WTC11 (cell line): ENCODE measurements at regions not wholly inside any gene's neighbourhood (a gene's known extent, or its start where the extent isn't known, plus 50 kb on each side); places are given as distances from the start of the nearest gene placed in this dataset.
A peak's percentile ranks its signal among the peaks of the same experiment; 100 is the strongest.

ENCODE experiments used
- ATAC-seq: fragments of 200-7000 bp; cut with Tn5 transposase; 2 replicates; pipeline ENCODE4 v1.10.0; 2021; ENCODE audit warnings: mild to moderate bottlenecking, moderate library complexity
- CTCF ChIA-PET: fragments of 300-600 bp; sonication (Branson Sonifier 250); formaldehyde crosslinking; loops from one replicate; lab custom pipeline; 2021; ENCODE audit warnings: antibody characterized with exemption; lab: Charles Lee
- POLR2A ChIA-PET: fragments of 350-600 bp; sonication (Branson Sonifier 250); formaldehyde crosslinking; loops from one replicate; lab custom pipeline; 2021; ENCODE audit warnings: antibody characterized with exemption; lab: Charles Lee
- DNase-seq: peaks from one replicate; pipeline ENCODE4 v3.0.0; 2021; ENCODE audit warnings: low spot score
- H3K27ac Mint-ChIP-seq: 2 replicates; pipeline ENCODE4 v1.8.0; 2021; ENCODE audit warnings: mixed read lengths
- H3K27me3 Mint-ChIP-seq: 2 replicates; pipeline ENCODE4 v1.8.0; 2021; ENCODE audit warnings: low read depth, mild to moderate bottlenecking, moderate library complexity, mixed read lengths
- H3K36me3 Mint-ChIP-seq: 2 replicates; pipeline ENCODE4 v1.8.0; 2021; ENCODE audit warnings: mixed read lengths
- H3K4me1 Mint-ChIP-seq: 2 replicates; pipeline ENCODE4 v1.8.0; 2022; ENCODE audit warnings: mixed read lengths
- H3K4me3 Mint-ChIP-seq: 2 replicates; pipeline ENCODE4 v1.8.0; 2021; ENCODE audit warnings: mild to moderate bottlenecking, moderate library complexity, mixed read lengths
- H3K9me3 Mint-ChIP-seq: 2 replicates; pipeline ENCODE4 v1.8.0; 2021; ENCODE audit warnings: mixed read lengths
- E2F1 ChIP-seq: sonication (generic); formaldehyde crosslinking; IDR thresholded peaks from 2 replicates; pipeline ENCODE4 v1.8.0; 2022; ENCODE audit warnings: mild to moderate bottlenecking, missing genetic modification reagents
- EMX1 ChIP-seq: fragments of 250-450 bp; sonication (Bioruptor Pico); IDR thresholded peaks from 2 replicates; pipeline ENCODE4 v1.8.0; 2021; ENCODE audit warnings: mild to moderate bottlenecking
- ERG ChIP-seq: fragments of 250-450 bp; sonication (Bioruptor Pico); IDR thresholded peaks from 2 replicates; pipeline ENCODE4 v1.8.0; 2021; ENCODE audit warnings: mild to moderate bottlenecking
- GRHL2 ChIP-seq: fragments of 250-450 bp; sonication (Bioruptor Pico); IDR thresholded peaks from 2 replicates; pipeline ENCODE4 v1.8.0; 2022; ENCODE audit warnings: mild to moderate bottlenecking, moderate library complexity; ENCODE audit not compliant: insufficient replicate concordance, severe bottlenecking
- HMGA2 ChIP-seq: fragments of 250-450 bp; sonication (Bioruptor Pico); IDR thresholded peaks from 2 replicates; pipeline ENCODE4 v1.4.0; 2021; ENCODE audit warnings: mild to moderate bottlenecking, moderate library complexity
- KAT7 ChIP-seq: sonication (generic); formaldehyde crosslinking; IDR thresholded peaks from 2 replicates; pipeline ENCODE4 v1.8.1; 2023; ENCODE audit warnings: missing genetic modification reagents, mild to moderate bottlenecking, borderline replicate concordance
- OVOL2 ChIP-seq: fragments of 250-450 bp; sonication (Bioruptor Pico); IDR thresholded peaks from 2 replicates; pipeline ENCODE4 v1.9.0; 2021; ENCODE audit warnings: mild to moderate bottlenecking, borderline replicate concordance
- PRRX2 ChIP-seq: fragments of 250-450 bp; sonication (Bioruptor Pico); IDR thresholded peaks from 2 replicates; pipeline ENCODE4 v1.8.0; 2021; ENCODE audit warnings: mild to moderate bottlenecking
- SMAD3 ChIP-seq: sonication (generic); formaldehyde crosslinking; IDR thresholded peaks from 2 replicates; pipeline ENCODE4 v1.8.0; 2022; ENCODE audit warnings: missing genetic modification reagents, mild to moderate bottlenecking, borderline replicate concordance
- SMAD4 ChIP-seq: sonication (generic); formaldehyde crosslinking; IDR thresholded peaks from 2 replicates; pipeline ENCODE4 v1.8.0; 2022; ENCODE audit warnings: mild to moderate bottlenecking, missing genetic modification reagents
- SOX15 ChIP-seq: fragments of 250-450 bp; sonication (Bioruptor Pico); IDR thresholded peaks from 2 replicates; pipeline ENCODE4 v1.9.0; 2021; ENCODE audit warnings: mild to moderate bottlenecking
- TCF7 ChIP-seq: sonication (generic); formaldehyde crosslinking; IDR thresholded peaks from 2 replicates; pipeline ENCODE4 v1.8.0; 2022; ENCODE audit warnings: mild to moderate bottlenecking, low read depth, missing genetic modification reagents, moderate library complexity
- TEAD1 ChIP-seq: sonication (generic); formaldehyde crosslinking; IDR thresholded peaks from 2 replicates; pipeline ENCODE4 v1.8.0; 2022; ENCODE audit warnings: mild to moderate bottlenecking, missing genetic modification reagents
- TEAD4 ChIP-seq: sonication (generic); formaldehyde crosslinking; IDR thresholded peaks from 2 replicates; pipeline ENCODE4 v1.8.0; 2022; ENCODE audit warnings: mild to moderate bottlenecking, missing genetic modification reagents
- TP53 ChIP-seq: sonication (generic); formaldehyde crosslinking; IDR thresholded peaks from 2 replicates; pipeline ENCODE4 v1.8.1; 2023; ENCODE audit warnings: mild to moderate bottlenecking, missing genetic modification reagents
- USF2 ChIP-seq: sonication (generic); formaldehyde crosslinking; IDR thresholded peaks from 2 replicates; pipeline ENCODE4 v1.8.1; 2023; ENCODE audit warnings: mild to moderate bottlenecking, missing genetic modification reagents, moderate library complexity
- ZNF232 ChIP-seq: sonication (generic); formaldehyde crosslinking; IDR thresholded peaks from 2 replicates; pipeline ENCODE4 v1.8.0; 2022; ENCODE audit warnings: mild to moderate bottlenecking, missing genetic modification reagents
- ZNF317 ChIP-seq: sonication (generic); formaldehyde crosslinking; IDR thresholded peaks from 2 replicates; pipeline ENCODE4 v1.8.1; 2023; ENCODE audit warnings: low read depth, mild to moderate bottlenecking, moderate library complexity, missing genetic modification reagents, borderline replicate concordance
- ZNF416 ChIP-seq: fragments of 250-450 bp; sonication (Bioruptor Pico); IDR thresholded peaks from 2 replicates; pipeline ENCODE4 v1.9.0; 2021; ENCODE audit warnings: mild to moderate bottlenecking, inconsistent platforms
- ZNF423 ChIP-seq: fragments of 250-450 bp; sonication (Bioruptor Pico); IDR thresholded peaks from 2 replicates; pipeline ENCODE4 v2.1.2; 2022; ENCODE audit warnings: mild to moderate bottlenecking, moderate library complexity
- TF ChIP-seq, protein P1 (sequence below): sonication (generic); formaldehyde crosslinking; IDR thresholded peaks from 2 replicates; pipeline ENCODE4 v1.8.0; 2023; ENCODE audit warnings: missing genetic modification reagents
- TF ChIP-seq, protein P2 (sequence below): sonication (generic); formaldehyde crosslinking; IDR thresholded peaks from 2 replicates; pipeline ENCODE4 v1.8.0; 2022; ENCODE audit warnings: mild to moderate bottlenecking, missing genetic modification reagents
- TF ChIP-seq, protein P3 (sequence below): sonication (generic); formaldehyde crosslinking; IDR thresholded peaks from 2 replicates; pipeline ENCODE4 v1.8.0; 2023; ENCODE audit warnings: mild to moderate bottlenecking, missing genetic modification reagents
- TF ChIP-seq, protein P4 (sequence below): fragments of 200-600 bp; IDR thresholded peaks from 2 replicates; pipeline ENCODE4 v1.8.0; 2022; ENCODE audit warnings: antibody characterized with exemption

- Mint-ChIP-seq H3K4me1 (peaks cover 48% of the 10 kb centered on the region), H3K27ac (no peak overlapping the region), H3K27me3 (peaks cover 100% of the 10 kb centered on the region), H3K4me3 (peak overlapping the region; percentile 67), H3K9me3 (no peaks in the 10 kb centered on the region), H3K36me3 (no peaks in the 10 kb centered on the region)
- ATAC-seq (no peak), DNase-seq (no peak)
- POLR2A ChIA-PET, result interaction anchor here (0.7 to 1.5 kb wide), 2 partner anchors 38 to 39 kb away, joined by 3 to 6 read pairs; no protein-coding TSS in a partner anchor
- CTCF ChIA-PET, result interaction anchor here (1.0 to 3.3 kb wide), 8 partner anchors 10 to 85 kb away, joined by 3 to 19 read pairs (median 5); no protein-coding TSS in a partner anchor
- TF ChIP-seq ZNF423 (CRISPR knock-in tag) (no peak), TP53 (CRISPR knock-in tag) (no peak), SMAD4 (no peak), EMX1 (CRISPR knock-in tag) (no peak), USF2 (CRISPR knock-in tag) (no peak), SMAD3 (no peak), ZNF416 (CRISPR knock-in tag) (no peak), HMGA2 (CRISPR knock-in tag) (no peak), ZNF317 (no peak), SOX15 (no peak), TEAD4 (CRISPR knock-in tag) (no peak), PRRX2 (no peak), E2F1 (CRISPR knock-in tag) (no peak), KAT7 (no peak)
- TF ChIP-seq, protein P1, sequence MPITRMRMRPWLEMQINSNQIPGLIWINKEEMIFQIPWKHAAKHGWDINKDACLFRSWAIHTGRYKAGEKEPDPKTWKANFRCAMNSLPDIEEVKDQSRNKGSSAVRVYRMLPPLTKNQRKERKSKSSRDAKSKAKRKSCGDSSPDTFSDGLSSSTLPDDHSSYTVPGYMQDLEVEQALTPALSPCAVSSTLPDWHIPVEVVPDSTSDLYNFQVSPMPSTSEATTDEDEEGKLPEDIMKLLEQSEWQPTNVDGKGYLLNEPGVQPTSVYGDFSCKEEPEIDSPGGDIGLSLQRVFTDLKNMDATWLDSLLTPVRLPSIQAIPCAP (CRISPR knock-in tag), result no peak
- TF ChIP-seq, protein P2, sequence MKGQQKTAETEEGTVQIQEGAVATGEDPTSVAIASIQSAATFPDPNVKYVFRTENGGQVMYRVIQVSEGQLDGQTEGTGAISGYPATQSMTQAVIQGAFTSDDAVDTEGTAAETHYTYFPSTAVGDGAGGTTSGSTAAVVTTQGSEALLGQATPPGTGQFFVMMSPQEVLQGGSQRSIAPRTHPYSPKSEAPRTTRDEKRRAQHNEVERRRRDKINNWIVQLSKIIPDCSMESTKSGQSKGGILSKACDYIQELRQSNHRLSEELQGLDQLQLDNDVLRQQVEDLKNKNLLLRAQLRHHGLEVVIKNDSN, result no peak
These were observed 71.8 kb upstream of the POLG start for GRCh38 chr15:89406218-89406939.

GRCh38 chr15:89405494-89405893 is 70.9 kb upstream of the POLG start:
- Mint-ChIP-seq H3K27me3 (peaks cover 100% of the 10 kb centered on the region), H3K27ac (no peak overlapping the region), H3K4me1 (peaks cover 43% of the 10 kb centered on the region), H3K4me3 (no peak overlapping the region), H3K9me3 (no peaks in the 10 kb centered on the region), H3K36me3 (no peaks in the 10 kb centered on the region)
- no peak for DNase-seq
- ChIA-PET CTCF (no interaction called here), POLR2A (no interaction called here)
- no peak for ATAC-seq
- TF ChIP-seq OVOL2 (CRISPR knock-in tag) (no peak), ZNF232 (CRISPR knock-in tag) (no peak), TCF7 (CRISPR knock-in tag) (no peak), TEAD1 (CRISPR knock-in tag) (no peak), GRHL2 (CRISPR knock-in tag) (no peak), ERG (CRISPR knock-in tag) (no peak)
- TF ChIP-seq, protein P3, sequence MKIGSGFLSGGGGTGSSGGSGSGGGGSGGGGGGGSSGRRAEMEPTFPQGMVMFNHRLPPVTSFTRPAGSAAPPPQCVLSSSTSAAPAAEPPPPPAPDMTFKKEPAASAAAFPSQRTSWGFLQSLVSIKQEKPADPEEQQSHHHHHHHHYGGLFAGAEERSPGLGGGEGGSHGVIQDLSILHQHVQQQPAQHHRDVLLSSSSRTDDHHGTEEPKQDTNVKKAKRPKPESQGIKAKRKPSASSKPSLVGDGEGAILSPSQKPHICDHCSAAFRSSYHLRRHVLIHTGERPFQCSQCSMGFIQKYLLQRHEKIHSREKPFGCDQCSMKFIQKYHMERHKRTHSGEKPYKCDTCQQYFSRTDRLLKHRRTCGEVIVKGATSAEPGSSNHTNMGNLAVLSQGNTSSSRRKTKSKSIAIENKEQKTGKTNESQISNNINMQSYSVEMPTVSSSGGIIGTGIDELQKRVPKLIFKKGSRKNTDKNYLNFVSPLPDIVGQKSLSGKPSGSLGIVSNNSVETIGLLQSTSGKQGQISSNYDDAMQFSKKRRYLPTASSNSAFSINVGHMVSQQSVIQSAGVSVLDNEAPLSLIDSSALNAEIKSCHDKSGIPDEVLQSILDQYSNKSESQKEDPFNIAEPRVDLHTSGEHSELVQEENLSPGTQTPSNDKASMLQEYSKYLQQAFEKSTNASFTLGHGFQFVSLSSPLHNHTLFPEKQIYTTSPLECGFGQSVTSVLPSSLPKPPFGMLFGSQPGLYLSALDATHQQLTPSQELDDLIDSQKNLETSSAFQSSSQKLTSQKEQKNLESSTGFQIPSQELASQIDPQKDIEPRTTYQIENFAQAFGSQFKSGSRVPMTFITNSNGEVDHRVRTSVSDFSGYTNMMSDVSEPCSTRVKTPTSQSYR (CRISPR knock-in tag), result no peak
- TF ChIP-seq, protein P4, sequence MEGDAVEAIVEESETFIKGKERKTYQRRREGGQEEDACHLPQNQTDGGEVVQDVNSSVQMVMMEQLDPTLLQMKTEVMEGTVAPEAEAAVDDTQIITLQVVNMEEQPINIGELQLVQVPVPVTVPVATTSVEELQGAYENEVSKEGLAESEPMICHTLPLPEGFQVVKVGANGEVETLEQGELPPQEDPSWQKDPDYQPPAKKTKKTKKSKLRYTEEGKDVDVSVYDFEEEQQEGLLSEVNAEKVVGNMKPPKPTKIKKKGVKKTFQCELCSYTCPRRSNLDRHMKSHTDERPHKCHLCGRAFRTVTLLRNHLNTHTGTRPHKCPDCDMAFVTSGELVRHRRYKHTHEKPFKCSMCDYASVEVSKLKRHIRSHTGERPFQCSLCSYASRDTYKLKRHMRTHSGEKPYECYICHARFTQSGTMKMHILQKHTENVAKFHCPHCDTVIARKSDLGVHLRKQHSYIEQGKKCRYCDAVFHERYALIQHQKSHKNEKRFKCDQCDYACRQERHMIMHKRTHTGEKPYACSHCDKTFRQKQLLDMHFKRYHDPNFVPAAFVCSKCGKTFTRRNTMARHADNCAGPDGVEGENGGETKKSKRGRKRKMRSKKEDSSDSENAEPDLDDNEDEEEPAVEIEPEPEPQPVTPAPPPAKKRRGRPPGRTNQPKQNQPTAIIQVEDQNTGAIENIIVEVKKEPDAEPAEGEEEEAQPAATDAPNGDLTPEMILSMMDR, result no peak
